GM23338 (cell line): ENCODE measurements at regions not wholly inside any gene's neighbourhood (a gene's known extent, or its start where the extent isn't known, plus 50 kb on each side); places are given as distances from the start of the nearest gene placed in this dataset.

Experiments
- ATAC-seq: fragments of 200-7000 bp; cut with Tn5 transposase; 3 replicates; pipeline ENCODE4 v1.9.1; 2020
- DNase-seq: peaks from one replicate; pipeline ENCODE4 v3.0.0-alpha.2; 2015; ENCODE audit warnings: low spot score
- H2AFZ ChIP-seq: fragments of 200-600 bp; sonication (generic); 2 replicates; pipeline ENCODE4 v1.8.0; 2016; ENCODE audit warnings: antibody characterized with exemption, mild to moderate bottlenecking, moderate library complexity
- H3F3A ChIP-seq: fragments of 200-600 bp; sonication (generic); replicated peaks from 2 replicates; pipeline ENCODE4 v1.8.0; 2017; ENCODE audit warnings: antibody characterized with exemption, mixed run types, low read depth
- H3K27ac ChIP-seq: fragments of 200-600 bp; sonication (generic); 2 replicates; pipeline ENCODE4 v1.6.1; 2016; ENCODE audit warnings: low read depth
- H3K27me3 ChIP-seq: fragments of 200-600 bp; sonication (generic); 2 replicates; pipeline ENCODE4 v1.8.0; 2016; ENCODE audit warnings: mild to moderate bottlenecking, mixed run types, moderate library complexity; ENCODE audit not compliant: insufficient read depth
- H3K36me3 ChIP-seq: fragments of 200-600 bp; sonication (generic); 2 replicates; pipeline ENCODE4 v1.8.0; 2016; ENCODE audit warnings: mild to moderate bottlenecking; ENCODE audit not compliant: insufficient read depth
- H3K4me1 ChIP-seq: fragments of 200-600 bp; sonication (generic); 2 replicates; pipeline ENCODE4 v1.8.0; 2016; ENCODE audit warnings: mild to moderate bottlenecking, moderate library complexity; ENCODE audit not compliant: insufficient read depth
- H3K4me2 ChIP-seq: fragments of 200-600 bp; sonication (generic); 2 replicates; pipeline ENCODE4 v1.7.1; 2017; ENCODE audit warnings: mixed run types
- H3K4me3 ChIP-seq: fragments of 200-600 bp; sonication (generic); 2 replicates; pipeline ENCODE4 v1.6.1; 2016; ENCODE audit warnings: mixed run types
- H3K79me2 ChIP-seq: fragments of 200-600 bp; sonication (generic); replicated peaks from 2 replicates; pipeline ENCODE4 v1.8.0; 2017; ENCODE audit warnings: mild to moderate bottlenecking; ENCODE audit not compliant: insufficient read depth
- H3K9me2 ChIP-seq: fragments of 200-600 bp; sonication (generic); 2 replicates; pipeline ENCODE4 v1.8.0; 2017; ENCODE audit not compliant: insufficient read depth
- H4K20me1 ChIP-seq: fragments of 200-600 bp; sonication (generic); replicated peaks from 2 replicates; pipeline ENCODE4 v1.8.0; 2017; ENCODE audit warnings: mild to moderate bottlenecking; ENCODE audit not compliant: insufficient read depth
- H3K27ac Mint-ChIP-seq: 2 replicates; pipeline ENCODE4 v1.8.0; 2020; ENCODE audit warnings: inconsistent platforms, mild to moderate bottlenecking, moderate library complexity, mixed read lengths
- H3K27me3 Mint-ChIP-seq: 3 replicates; pipeline ENCODE4 v1.8.0; 2022; ENCODE audit warnings: low read depth, mild to moderate bottlenecking, moderate library complexity, mixed read lengths, inconsistent platforms; ENCODE audit not compliant: insufficient read depth, poor library complexity
- H3K36me3 Mint-ChIP-seq: 3 replicates; pipeline ENCODE4 v1.8.0; 2021; ENCODE audit warnings: low read depth, mild to moderate bottlenecking, inconsistent platforms, moderate library complexity, mixed read lengths
- H3K4me1 Mint-ChIP-seq: 3 replicates; pipeline ENCODE4 v1.8.0; 2020; ENCODE audit warnings: mild to moderate bottlenecking, inconsistent platforms, mixed read lengths
- H3K4me3 Mint-ChIP-seq: 3 replicates; pipeline ENCODE4 v1.8.0; 2021; ENCODE audit warnings: moderate library complexity, mild to moderate bottlenecking, inconsistent platforms, mixed read lengths
- H3K9me3 Mint-ChIP-seq: 3 replicates; pipeline ENCODE4 v1.8.0; 2020; ENCODE audit warnings: moderate library complexity, mild to moderate bottlenecking, inconsistent platforms, mixed read lengths
- CREB1 ChIP-seq: fragments of 250-450 bp; sonication (Bioruptor Pico); IDR thresholded peaks from 2 replicates; pipeline ENCODE4 v1.5.0; 2020; ENCODE audit warnings: low read depth, mild to moderate bottlenecking, moderate library complexity
- ETS1 ChIP-seq: IDR thresholded peaks from 2 replicates; pipeline ENCODE4 v1.6.1; 2016; ENCODE audit warnings: antibody characterized with exemption
- EZH2 ChIP-seq: fragments of 200-600 bp; sonication (generic); IDR thresholded peaks from one replicate; pipeline ENCODE4 v1.8.0; 2017; ENCODE audit warnings: antibody characterized with exemption, mild to moderate bottlenecking, low read depth; ENCODE audit not compliant: unreplicated experiment
- EZH2phosphoT487 ChIP-seq: fragments of 200-600 bp; sonication (generic); IDR thresholded peaks from one replicate; pipeline ENCODE4 v1.8.1; 2018; ENCODE audit warnings: antibody characterized with exemption; ENCODE audit not compliant: unreplicated experiment
- JUNB ChIP-seq: IDR thresholded peaks from one replicate; pipeline ENCODE4 v1.6.1; 2016; ENCODE audit warnings: antibody characterized with exemption; ENCODE audit not compliant: unreplicated experiment
- NANOG ChIP-seq: IDR thresholded peaks from 2 replicates; pipeline ENCODE4 v1.6.1; 2016; ENCODE audit warnings: antibody characterized with exemption, borderline replicate concordance
- POLR2AphosphoS5 ChIP-seq: IDR thresholded peaks from 2 replicates; pipeline ENCODE4 v1.6.1; 2016; ENCODE audit warnings: antibody characterized with exemption, low read depth
- REST ChIP-seq: IDR thresholded peaks from one replicate; pipeline ENCODE4 v1.6.1; 2018; ENCODE audit warnings: antibody characterized with exemption; ENCODE audit not compliant: unreplicated experiment
- STAT1 ChIP-seq: IDR thresholded peaks from one replicate; pipeline ENCODE4 v1.6.1; 2016; ENCODE audit warnings: antibody characterized with exemption; ENCODE audit not compliant: unreplicated experiment
- ZNF114 ChIP-seq: fragments of 250-450 bp; sonication (Bioruptor Pico); IDR thresholded peaks from 2 replicates; pipeline ENCODE4 v1.5.0; 2020; ENCODE audit warnings: mild to moderate bottlenecking, moderate library complexity
- ZNF331 ChIP-seq: fragments of 250-450 bp; sonication (Bioruptor Pico); IDR thresholded peaks from 2 replicates; pipeline ENCODE4 v1.5.0; 2020; ENCODE audit warnings: low read depth, mild to moderate bottlenecking, moderate library complexity

- Histone ChIP-seq H3K4me2 (no peak overlapping the region), H3K27me3 (no peaks in the 10 kb centered on the region), H4K20me1 (no peaks in the 10 kb centered on the region), H3K4me3 (no peak overlapping the region), H3K4me1 (no peaks in the 10 kb centered on the region), H3K9me2 (no peaks in the 10 kb centered on the region), H2AFZ (0 out of 2 replicates have a peak overlapping the region, but pooled peaks have one; percentile 7), H3K27ac (no peak overlapping the region), H3F3A (no peaks in the 10 kb centered on the region), H3K36me3 (no peaks in the 10 kb centered on the region), H3K79me2 (no peaks in the 10 kb centered on the region)
- no peak for ATAC-seq
- Mint-ChIP-seq H3K27ac (no peak overlapping the region), H3K4me3 (no peak overlapping the region), H3K27me3 (no peaks in the 10 kb centered on the region), H3K9me3 (no peaks in the 10 kb centered on the region), H3K4me1 (no peaks in the 10 kb centered on the region), H3K36me3 (no peaks in the 10 kb centered on the region)
- no peak for DNase-seq
- TF ChIP-seq ETS1 (no peak), JUNB (no peak), ZNF331 (CRISPR knock-in tag) (no peak), EZH2 (no peak)
These were observed 301.9 kb downstream of the TLL1 start for GRCh38 chr4:166174717-166175490.

- no peaks in the 10 kb centered on the region for H4K20me1 ChIP-seq
- H3K4me1 ChIP-seq = no peaks in the 10 kb centered on the region
- Mint-ChIP-seq H3K4me1 (peaks cover 2% of the 10 kb centered on the region; the same call in 1 of the 3 replicates), H3K27me3 (no peaks in the 10 kb centered on the region), H3K9me3 (no peaks in the 10 kb centered on the region), H3K36me3 (no peaks in the 10 kb centered on the region), H3K4me3 (no peak overlapping the region), H3K27ac (no peak overlapping the region)
- no peak overlapping the region for H3K27ac ChIP-seq
- TF ChIP-seq NANOG (no peak), ZNF114 (no peak)
- DNase-seq (no peak), ATAC-seq (no peak)
- H3K79me2 ChIP-seq = no peaks in the 10 kb centered on the region
- no peak overlapping the region for H3K4me3 ChIP-seq
- H2AFZ ChIP-seq = no peak overlapping the region
- H3K36me3 ChIP-seq = no peaks in the 10 kb centered on the region
- H3F3A ChIP-seq = no peaks in the 10 kb centered on the region
- H3K27me3 ChIP-seq = no peaks in the 10 kb centered on the region
- no peaks in the 10 kb centered on the region for H3K9me2 ChIP-seq
- H3K4me2 ChIP-seq = no peak overlapping the region
These were observed 309.1 kb downstream of the TLL1 start for GRCh38 chr4:166182145-166182544.

GRCh38 chr4:166195101-166195500 is 322.1 kb downstream of the TLL1 start:
- Mint-ChIP-seq H3K36me3 (no peaks in the 10 kb centered on the region; the same call in 1 of the 3 replicates), H3K4me1 (peaks cover 4% of the 10 kb centered on the region; the same call in 1 of the 3 replicates)
- H3K4me2 ChIP-seq = no peak overlapping the region
- TF ChIP-seq STAT1 = no peak
- TF ChIP-seq POLR2AphosphoS5 = no peak
- TF ChIP-seq REST = no peak
- TF ChIP-seq EZH2phosphoT487 = no peak
- TF ChIP-seq JUNB = no peak
- TF ChIP-seq CREB1 (CRISPR knock-in tag) = no peak
- TF ChIP-seq ETS1 = no peak

More at GRCh38 chr4:166195101-166195500, 322.1 kb downstream of the TLL1 start:
- peaks cover 7% of the 10 kb centered on the region; the same call in 2 of the 3 replicates for H3K9me3 Mint-ChIP-seq
- Histone ChIP-seq H3K4me1 (no peaks in the 10 kb centered on the region), H3K27ac (no peak overlapping the region), H4K20me1 (no peaks in the 10 kb centered on the region), H3K36me3 (no peaks in the 10 kb centered on the region; the same call in 1 of the 2 replicates), H3K27me3 (no peaks in the 10 kb centered on the region), H3K79me2 (no peaks in the 10 kb centered on the region), H3F3A (no peaks in the 10 kb centered on the region), H2AFZ (no peak overlapping the region), H3K9me2 (peaks cover 3% of the 10 kb centered on the region), H3K4me3 (no peak overlapping the region)
- H3K4me3 Mint-ChIP-seq = no peak overlapping the region
- no peak for DNase-seq
- no peak overlapping the region for H3K27ac Mint-ChIP-seq
- no peak for ATAC-seq
- H3K27me3 Mint-ChIP-seq = peaks cover 2% of the 10 kb centered on the region
